ENCODE measurements at regions not wholly inside any gene's neighbourhood (a gene's known extent, or its start where the extent isn't known, plus 50 kb on each side); places are given as distances from the start of the nearest gene placed in this dataset.
A peak's percentile ranks its signal among the peaks of the same experiment; 100 is the strongest.

- intact Hi-C loops (cut with DNase I) = no loop called here
- no peak for ATAC-seq
Measured at GRCh38 chr12:71218616-71219015, 60.8 kb upstream of the TSPAN8 start.

DNA sequence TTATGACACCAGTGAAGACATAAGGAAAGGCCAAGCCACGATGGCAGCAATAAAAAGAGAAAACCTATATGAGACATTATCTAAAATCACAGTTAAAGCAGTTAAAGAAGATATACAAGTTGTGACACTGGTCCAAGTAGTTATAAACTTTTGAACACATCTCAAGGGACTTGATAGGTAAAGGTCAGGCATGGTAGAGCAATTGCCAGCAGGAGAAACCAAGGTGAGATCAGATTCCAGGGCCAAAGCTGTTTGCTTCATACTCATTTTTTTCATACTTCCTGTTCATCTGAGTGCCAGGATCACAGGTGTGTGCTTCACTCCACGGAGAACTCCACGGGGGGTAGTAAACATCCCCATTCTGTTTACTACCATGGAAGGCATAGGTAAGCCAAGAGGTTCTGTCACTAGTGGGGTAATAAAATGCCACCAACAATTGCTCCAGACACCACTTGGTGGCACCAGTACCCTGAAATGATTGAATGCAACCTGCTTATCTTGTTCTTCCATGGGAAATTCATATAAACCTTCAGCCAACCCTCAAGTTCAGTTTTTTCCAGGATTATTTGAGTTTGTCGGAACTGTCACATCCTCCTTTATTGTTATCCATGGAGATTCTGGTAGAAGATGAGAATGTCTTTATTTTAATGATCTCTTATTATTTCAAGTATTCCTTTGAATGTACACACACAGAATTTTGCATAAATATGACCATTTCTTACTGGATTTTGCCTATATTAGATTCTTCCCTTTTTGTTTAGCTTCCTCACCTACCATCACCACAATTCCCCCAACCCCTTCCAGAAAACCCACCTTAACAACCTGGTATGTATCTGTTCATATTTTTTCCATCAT is 59.2 kb upstream of the TSPAN8 start:
- DNase-seq = no peak
- no peaks in the 10 kb centered on the region for H3K9me3 ChIP-seq
- no peak overlapping the region for H3K27ac ChIP-seq
- peak in 1 of 4 donors; percentile 28 for ATAC-seq
- intact Hi-C loops (cut with DNase I) = no loop called here
- H3K27me3 ChIP-seq = peaks cover 0 to 5% (median 0%) of the 10 kb centered on the region in 9 donors
- H3K4me3 ChIP-seq = no peak overlapping the region
- no peak for TF ChIP-seq POLR2A (IDR thresholded peaks at IDR 0.05)
- TF ChIP-seq, protein P1, sequence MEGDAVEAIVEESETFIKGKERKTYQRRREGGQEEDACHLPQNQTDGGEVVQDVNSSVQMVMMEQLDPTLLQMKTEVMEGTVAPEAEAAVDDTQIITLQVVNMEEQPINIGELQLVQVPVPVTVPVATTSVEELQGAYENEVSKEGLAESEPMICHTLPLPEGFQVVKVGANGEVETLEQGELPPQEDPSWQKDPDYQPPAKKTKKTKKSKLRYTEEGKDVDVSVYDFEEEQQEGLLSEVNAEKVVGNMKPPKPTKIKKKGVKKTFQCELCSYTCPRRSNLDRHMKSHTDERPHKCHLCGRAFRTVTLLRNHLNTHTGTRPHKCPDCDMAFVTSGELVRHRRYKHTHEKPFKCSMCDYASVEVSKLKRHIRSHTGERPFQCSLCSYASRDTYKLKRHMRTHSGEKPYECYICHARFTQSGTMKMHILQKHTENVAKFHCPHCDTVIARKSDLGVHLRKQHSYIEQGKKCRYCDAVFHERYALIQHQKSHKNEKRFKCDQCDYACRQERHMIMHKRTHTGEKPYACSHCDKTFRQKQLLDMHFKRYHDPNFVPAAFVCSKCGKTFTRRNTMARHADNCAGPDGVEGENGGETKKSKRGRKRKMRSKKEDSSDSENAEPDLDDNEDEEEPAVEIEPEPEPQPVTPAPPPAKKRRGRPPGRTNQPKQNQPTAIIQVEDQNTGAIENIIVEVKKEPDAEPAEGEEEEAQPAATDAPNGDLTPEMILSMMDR (IDR thresholded peaks at IDR 0.05) = peak in 6 of 12 donors; percentile 9 to 44 (median 28)
- H3K4me1 ChIP-seq = peaks cover 0 to 3% (median 0%) of the 10 kb centered on the region in 12 donors
- 52 to 69% (median 65%) methylated on average over 4 of the region's 4 CpGs for WGBS, 4 donors
- H3K36me3 ChIP-seq = no peaks in the 10 kb centered on the region

More at GRCh38 chr12:71218616-71219015, 60.8 kb upstream of the TSPAN8 start:
- peaks cover 0 to 3% (median 0%) of the 10 kb centered on the region in 12 donors for H3K4me1 ChIP-seq
- WGBS, 4 donors = 55 to 81% (median 63%) methylated on average over 1 of the region's 1 CpG
- no peak overlapping the region for H3K27ac ChIP-seq
- H3K36me3 ChIP-seq = no peaks in the 10 kb centered on the region
- no peak overlapping the region for H3K4me3 ChIP-seq
- peaks cover 0 to 5% (median 0%) of the 10 kb centered on the region in 9 donors for H3K27me3 ChIP-seq
- no peak for DNase-seq
- no peaks in the 10 kb centered on the region for H3K9me3 ChIP-seq
- no peak for TF ChIP-seq POLR2A (IDR thresholded peaks at IDR 0.05)
- TF ChIP-seq, protein P1 (IDR thresholded peaks at IDR 0.05) = no peak

- Histone ChIP-seq H3K36me3 (no peaks in the 10 kb centered on the region), H3K9me3 (no peaks in the 10 kb centered on the region), H3K27me3 (no peaks in the 10 kb centered on the region), H3K4me1 (peaks cover 0 to 3% (median 0%) of the 10 kb centered on the region in 12 donors), H3K27ac (no peak overlapping the region), H3K4me3 (no peak overlapping the region)
- intact Hi-C loops (cut with DNase I) = no loop called here
- 44 to 53% (median 50%) methylated on average over 6 of the region's 6 CpGs for WGBS, 4 donors
- ATAC-seq (no peak), DNase-seq (no peak)
- no peak for TF ChIP-seq POLR2A (IDR thresholded peaks at IDR 0.05)
- TF ChIP-seq, protein P1 (IDR thresholded peaks at IDR 0.05) = no peak
Measured at GRCh38 chr12:71214511-71215285, 56.9 kb upstream of the TSPAN8 start.
